HFFc6 (cell line): ENCODE measurements at regions not wholly inside any gene's neighbourhood (a gene's known extent, or its start where the extent isn't known, plus 50 kb on each side); places are given as distances from the start of the nearest gene placed in this dataset.

ENCODE experiments used
- DNase-seq: peaks from one replicate; pipeline ENCODE4 v3.0.0-alpha.2; 2018
- H3K27ac Mint-ChIP-seq: 2 replicates; pipeline ENCODE4 v1.8.0; 2020; ENCODE audit warnings: mild to moderate bottlenecking, mixed read lengths
- H3K27me3 Mint-ChIP-seq: 2 replicates; pipeline ENCODE4 v1.8.0; 2021; ENCODE audit warnings: mild to moderate bottlenecking, moderate library complexity, mixed read lengths; ENCODE audit not compliant: insufficient read depth
- H3K36me3 Mint-ChIP-seq: 2 replicates; pipeline ENCODE4 v1.8.0; 2021; ENCODE audit warnings: low read depth, mixed read lengths
- H3K4me1 Mint-ChIP-seq: 2 replicates; pipeline ENCODE4 v1.8.0; 2020; ENCODE audit warnings: low read depth, mixed read lengths
- H3K4me3 Mint-ChIP-seq: 2 replicates; pipeline ENCODE4 v1.8.0; 2020; ENCODE audit warnings: mild to moderate bottlenecking, moderate library complexity, mixed read lengths
- H3K9me3 Mint-ChIP-seq: 2 replicates; pipeline ENCODE4 v1.8.0; 2020; ENCODE audit warnings: mild to moderate bottlenecking, mixed read lengths
- CTCF ChIP-seq: fragments of 200-600 bp; sonication (generic); IDR thresholded peaks from 2 replicates; pipeline ENCODE4 v1.5.0; 2021; ENCODE audit warnings: antibody characterized with exemption, mild to moderate bottlenecking

DNA sequence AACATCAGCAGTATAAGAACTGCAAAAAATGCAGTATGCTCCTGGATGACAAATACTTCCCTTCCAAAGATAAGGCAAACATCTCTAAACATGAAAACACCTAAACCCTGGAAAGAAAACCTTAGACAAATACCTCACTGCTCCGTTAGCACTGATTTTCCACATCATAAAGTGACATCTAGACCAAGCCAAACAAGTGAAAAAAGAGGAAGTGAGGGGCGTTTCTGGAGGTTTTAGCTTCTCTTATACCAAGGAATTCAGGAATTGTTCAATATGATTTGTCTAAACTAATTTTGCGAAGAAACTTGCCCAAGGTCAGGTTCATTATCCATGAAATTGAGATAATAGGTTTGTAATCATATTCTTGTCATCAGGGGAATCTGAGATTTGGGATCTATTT, 279.7 kb downstream of the ADRA2A start:
- Mint-ChIP-seq H3K9me3 (peaks cover 13% of the 10 kb centered on the region), H3K4me3 (no peak overlapping the region), H3K27me3 (no peaks in the 10 kb centered on the region; the same call in 1 of the 2 replicates), H3K27ac (no peak overlapping the region), H3K36me3 (no peaks in the 10 kb centered on the region), H3K4me1 (no peaks in the 10 kb centered on the region)
- no peak for DNase-seq
- TF ChIP-seq CTCF: no peak

DNA sequence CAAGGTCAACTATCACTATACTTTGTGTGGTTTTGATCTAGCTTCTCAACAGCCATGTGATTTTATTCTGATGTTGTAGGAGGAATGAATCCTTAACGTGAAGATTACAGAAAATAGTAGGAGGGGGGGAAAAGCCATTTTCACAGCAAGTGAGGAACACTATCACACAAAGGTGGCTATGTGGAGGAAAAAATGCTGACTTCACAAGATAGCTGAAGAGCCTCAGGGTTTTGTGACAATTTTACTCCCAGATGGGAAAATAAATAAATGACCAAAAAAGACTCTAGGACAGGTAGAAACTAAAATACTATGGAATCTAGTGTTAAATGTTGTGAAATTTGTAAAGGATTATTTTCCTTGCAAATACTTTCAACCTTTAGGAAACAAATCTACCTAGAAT, 281.0 kb downstream of the ADRA2A start:
- Mint-ChIP-seq H3K4me3 (no peak overlapping the region), H3K9me3 (peaks cover 4% of the 10 kb centered on the region; the same call in 1 of the 2 replicates), H3K27ac (no peak overlapping the region), H3K36me3 (no peaks in the 10 kb centered on the region), H3K27me3 (no peaks in the 10 kb centered on the region; the same call in 1 of the 2 replicates), H3K4me1 (no peaks in the 10 kb centered on the region)
- no peak for TF ChIP-seq CTCF
- no peak for DNase-seq

DNA sequence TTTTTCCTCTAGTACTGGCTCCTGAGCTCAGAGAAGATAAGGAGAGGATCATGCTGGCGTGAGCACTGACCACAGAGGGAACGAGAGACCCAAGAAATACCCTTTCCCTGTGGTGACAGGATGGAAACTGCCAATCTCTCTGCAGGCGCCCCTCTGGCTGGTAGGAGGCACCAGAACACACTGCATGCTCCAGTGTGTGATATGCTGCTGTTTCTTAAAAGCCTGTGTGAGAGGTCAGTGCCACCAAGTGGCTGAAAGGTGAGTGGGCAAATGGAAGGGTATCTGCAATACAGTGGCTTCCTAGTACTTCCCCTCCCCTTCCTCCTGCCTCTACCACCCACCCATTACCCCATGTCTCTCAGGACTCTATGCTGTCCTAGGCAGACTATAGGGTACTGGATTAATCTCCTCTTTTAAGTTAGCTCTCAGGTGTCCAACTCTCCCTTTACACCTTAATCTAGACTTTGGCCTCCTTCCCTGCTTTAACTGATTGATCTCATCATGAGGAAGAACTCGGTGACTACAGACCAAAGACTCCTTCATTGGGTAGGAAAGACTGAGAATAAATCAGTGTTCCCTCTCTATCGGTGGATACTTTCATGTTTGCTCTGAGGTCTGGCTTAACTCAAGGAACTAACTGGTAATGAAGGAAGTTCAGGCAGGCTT, 283.6 kb downstream of the ADRA2A start:
- no peaks in the 10 kb centered on the region for H3K36me3 Mint-ChIP-seq
- H3K9me3 Mint-ChIP-seq: peaks cover 12% of the 10 kb centered on the region
- no peak overlapping the region for H3K27ac Mint-ChIP-seq
- DNase-seq: no peak
- no peak overlapping the region for H3K4me3 Mint-ChIP-seq
- TF ChIP-seq CTCF: no peak; the same call in 1 of the 2 replicates
- H3K27me3 Mint-ChIP-seq: no peaks in the 10 kb centered on the region; the same call in none of the 2 replicates
- no peaks in the 10 kb centered on the region for H3K4me1 Mint-ChIP-seq

DNA sequence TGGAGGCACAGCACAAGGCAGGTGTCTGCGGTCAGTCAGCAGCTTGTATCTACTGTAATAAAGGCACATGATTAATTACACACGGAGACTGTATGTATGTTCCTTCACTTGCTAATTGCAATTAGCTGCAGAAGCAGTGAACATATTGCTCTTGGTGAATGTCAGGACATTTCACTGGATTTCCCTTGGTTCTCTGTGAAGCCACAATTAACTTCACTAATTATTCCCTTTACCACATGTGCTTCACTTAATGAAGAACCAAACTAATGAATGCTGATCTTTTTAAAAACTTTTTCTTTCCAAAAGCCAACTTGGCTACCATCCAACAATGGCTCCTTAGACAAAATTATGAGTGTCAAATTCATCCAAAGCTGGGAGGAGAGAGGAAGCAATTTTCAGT, 290.7 kb downstream of the ADRA2A start:
- TF ChIP-seq CTCF: no peak
- Mint-ChIP-seq H3K9me3 (peaks cover 16% of the 10 kb centered on the region), H3K27me3 (no peaks in the 10 kb centered on the region; the same call in 1 of the 2 replicates), H3K4me1 (no peaks in the 10 kb centered on the region), H3K27ac (no peak overlapping the region), H3K4me3 (no peak overlapping the region), H3K36me3 (no peaks in the 10 kb centered on the region)
- DNase-seq: no peak

- DNase-seq: no peak
- no peak overlapping the region for H3K4me3 Mint-ChIP-seq
- H3K36me3 Mint-ChIP-seq: no peaks in the 10 kb centered on the region
- H3K9me3 Mint-ChIP-seq: peaks cover 9% of the 10 kb centered on the region
- H3K27me3 Mint-ChIP-seq: no peaks in the 10 kb centered on the region
- TF ChIP-seq CTCF: no peak
- no peak overlapping the region for H3K27ac Mint-ChIP-seq
- H3K4me1 Mint-ChIP-seq: no peaks in the 10 kb centered on the region
Measured at GRCh38 chr10:111370101-111370500, 293.3 kb downstream of the ADRA2A start.
